HEK293 (cell line): ENCODE measurements at regions not wholly inside any gene's neighbourhood (a gene's known extent, or its start where the extent isn't known, plus 50 kb on each side); places are given as distances from the start of the nearest gene placed in this dataset.

Source experiments
- CTCF ChIA-PET: fragments of 350-600 bp; formaldehyde crosslinking; extraction: SDS; loops from one replicate; lab custom pipeline; 2021; ENCODE audit warnings: antibody characterized with exemption; lab: Yijun Ruan, JAX
- POLR2A ChIA-PET: fragments of 300-600 bp; formaldehyde crosslinking; extraction: SDS; loops from one replicate; lab custom pipeline; 2020; ENCODE audit warnings: antibody characterized with exemption, inconsistent platforms; lab: Yijun Ruan, JAX
- H3K27ac ChIP-seq: fragments of 200-500 bp; sonication (Bioruptor generic); 2 replicates; pipeline ENCODE4 v1.5.1; 2014; ENCODE audit warnings: low read depth, low read length, control low read depth, inconsistent platforms; ENCODE audit errors: extremely low read depth
- H3K36me3 ChIP-seq, 2 experiments: fragments of 200-500 bp in 1 of 2; sonication (Bioruptor generic) in 1 of 2; 1 replicate in 1 of 2; 2 replicates in 1 of 2; pipeline ENCODE4 v1.5.1; 2014 to 2017; ENCODE audit warnings: inconsistent platforms in 2 of 2, low read length in 2 of 2; ENCODE audit not compliant: control insufficient read depth in 2 of 2, insufficient read depth in 1 of 2
- H3K4me1 ChIP-seq: fragments of 200-500 bp; sonication (Bioruptor generic); 2 replicates; pipeline ENCODE4 v1.5.1; 2014; ENCODE audit warnings: mild to moderate bottlenecking, low read length, inconsistent platforms; ENCODE audit not compliant: control insufficient read depth, insufficient read depth
- H3K4me3 ChIP-seq: 2 replicates; pipeline ENCODE4 v1.5.1; 2011; ENCODE audit warnings: low read depth, mild to moderate bottlenecking, control low read depth, low read length, moderate library complexity
- H3K9me3 ChIP-seq: fragments of 200-500 bp; sonication (Bioruptor generic); 2 replicates; pipeline ENCODE4 v1.5.1; 2014; ENCODE audit warnings: low read depth, low read length, inconsistent platforms; ENCODE audit not compliant: control insufficient read depth, insufficient read depth
- BCL11A ChIP-seq: fragments of 450-650 bp; formaldehyde crosslinking; IDR thresholded peaks from 2 replicates; pipeline ENCODE4 v1.5.1; 2016; ENCODE audit warnings: low read depth, missing biosample characterization, missing genetic modification characterization
- KLF8 ChIP-seq: fragments of 450-650 bp; formaldehyde crosslinking; IDR thresholded peaks from 2 replicates; pipeline ENCODE4 v1.5.1; 2016; ENCODE audit warnings: missing biosample characterization, missing genetic modification characterization
- PRDM10 ChIP-seq: fragments of 450-650 bp; formaldehyde crosslinking; IDR thresholded peaks from 2 replicates; pipeline ENCODE4 v1.5.1; 2016; ENCODE audit warnings: missing biosample characterization, missing genetic modification characterization
- REST ChIP-seq: fragments of 450-650 bp; formaldehyde crosslinking; IDR thresholded peaks from 2 replicates; pipeline ENCODE4 v1.5.1; 2016; ENCODE audit warnings: missing biosample characterization, missing genetic modification characterization
- YY2 ChIP-seq: fragments of 450-650 bp; formaldehyde crosslinking; IDR thresholded peaks from 2 replicates; pipeline ENCODE4 v1.5.1; 2016; ENCODE audit warnings: missing biosample characterization, missing genetic modification characterization
- ZBTB1 ChIP-seq: fragments of 450-650 bp; formaldehyde crosslinking; IDR thresholded peaks from 2 replicates; pipeline ENCODE4 v1.5.1; 2016; ENCODE audit warnings: missing biosample characterization, missing genetic modification characterization
- ZBTB48 ChIP-seq: fragments of 450-650 bp; formaldehyde crosslinking; IDR thresholded peaks from 2 replicates; pipeline ENCODE4 v1.5.1; 2016; ENCODE audit warnings: missing biosample characterization, missing genetic modification characterization
- ZBTB6 ChIP-seq: fragments of 450-650 bp; formaldehyde crosslinking; IDR thresholded peaks from 2 replicates; pipeline ENCODE4 v1.5.1; 2017; ENCODE audit warnings: missing biosample characterization, missing genetic modification characterization
- ZFP69B ChIP-seq: fragments of 450-650 bp; formaldehyde crosslinking; IDR thresholded peaks from 2 replicates; pipeline ENCODE4 v1.5.1; 2016; ENCODE audit warnings: missing biosample characterization, missing genetic modification characterization
- ZNF184 ChIP-seq: fragments of 450-650 bp; IDR thresholded peaks from 2 replicates; pipeline ENCODE4 v1.5.1; 2018; ENCODE audit warnings: missing biosample characterization, mild to moderate bottlenecking, missing genetic modification characterization
- ZNF398 ChIP-seq: fragments of 450-650 bp; formaldehyde crosslinking; IDR thresholded peaks from 2 replicates; pipeline ENCODE4 v1.5.1; 2017; ENCODE audit warnings: missing biosample characterization, missing genetic modification characterization
- ZNF404 ChIP-seq: fragments of 450-650 bp; formaldehyde crosslinking; IDR thresholded peaks from 2 replicates; pipeline ENCODE4 v1.5.1; 2017; ENCODE audit warnings: missing biosample characterization, missing genetic modification characterization
- ZNF423 ChIP-seq: fragments of 450-650 bp; formaldehyde crosslinking; IDR thresholded peaks from 2 replicates; pipeline ENCODE4 v1.5.1; 2016; ENCODE audit warnings: missing biosample characterization, missing genetic modification characterization
- ZNF449 ChIP-seq: fragments of 450-650 bp; formaldehyde crosslinking; IDR thresholded peaks from 2 replicates; pipeline ENCODE4 v1.5.1; 2017; ENCODE audit warnings: missing biosample characterization, mild to moderate bottlenecking, missing genetic modification characterization, moderate library complexity
- ZNF510 ChIP-seq: fragments of 450-650 bp; formaldehyde crosslinking; IDR thresholded peaks from 2 replicates; pipeline ENCODE4 v1.5.1; 2018; ENCODE audit warnings: mild to moderate bottlenecking, missing genetic modification characterization, missing biosample characterization; ENCODE audit not compliant: insufficient replicate concordance
- ZNF558 ChIP-seq: fragments of 450-650 bp; formaldehyde crosslinking; IDR thresholded peaks from 2 replicates; pipeline ENCODE4 v1.5.1; 2016; ENCODE audit warnings: missing biosample characterization, missing genetic modification characterization
- ZNF580 ChIP-seq: fragments of 450-650 bp; formaldehyde crosslinking; IDR thresholded peaks from 2 replicates; pipeline ENCODE4 v1.5.1; 2016; ENCODE audit warnings: missing biosample characterization, missing genetic modification characterization
- ZNF670 ChIP-seq: fragments of 450-650 bp; formaldehyde crosslinking; IDR thresholded peaks from 2 replicates; pipeline ENCODE4 v1.5.1; 2016; ENCODE audit warnings: missing biosample characterization, missing genetic modification characterization, low read depth
- ZNF707 ChIP-seq: fragments of 450-650 bp; formaldehyde crosslinking; IDR thresholded peaks from 2 replicates; pipeline ENCODE4 v1.5.1; 2016; ENCODE audit warnings: missing biosample characterization, missing genetic modification characterization
- ZNF785 ChIP-seq: fragments of 450-650 bp; formaldehyde crosslinking; IDR thresholded peaks from 2 replicates; pipeline ENCODE4 v1.5.1; 2016; ENCODE audit warnings: missing biosample characterization, missing genetic modification characterization
- ZSCAN30 ChIP-seq: fragments of 450-650 bp; IDR thresholded peaks from 2 replicates; pipeline ENCODE4 v1.5.1; 2018; ENCODE audit warnings: missing biosample characterization, mild to moderate bottlenecking, missing genetic modification characterization, moderate library complexity

- no peak for TF ChIP-seq ZNF785 (tag by site-specific recombination)
Measured at GRCh38 chr6:141445928-141446628, 686.6 kb upstream of the GJE1 start (continued).

GRCh38 chr6:141443668-141444289 lies 688.9 kb upstream of the GJE1 start:
- ChIA-PET POLR2A (no interaction called here), CTCF (no interaction called here)
- Histone ChIP-seq H3K27ac (no peak overlapping the region), H3K9me3 (no peaks in the 10 kb centered on the region), H3K36me3 (no peaks in the 10 kb centered on the region), H3K4me3 (no peak overlapping the region), H3K4me1 (no peaks in the 10 kb centered on the region)
- TF ChIP-seq ZNF398 (tag by site-specific recombination) (no peak), KLF8 (tag by site-specific recombination) (no peak), ZNF707 (tag by site-specific recombination) (no peak), ZNF510 (tag by site-specific recombination) (no peak), BCL11A (tag by site-specific recombination) (no peak), ZNF184 (tag by site-specific recombination) (no peak), PRDM10 (tag by site-specific recombination) (no peak), ZNF449 (tag by site-specific recombination) (no peak), ZNF558 (no peak), ZNF423 (no peak), ZBTB48 (no peak), ZBTB6 (tag by site-specific recombination) (no peak), ZBTB1 (tag by site-specific recombination) (no peak)

GRCh38 chr6:141443032-141443431 lies 689.7 kb upstream of the GJE1 start:
- CTCF ChIA-PET: no interaction called here
- Histone ChIP-seq H3K9me3 (no peaks in the 10 kb centered on the region), H3K4me3 (no peak overlapping the region), H3K4me1 (no peaks in the 10 kb centered on the region), H3K27ac (no peak overlapping the region), H3K36me3 (no peaks in the 10 kb centered on the region)
- POLR2A ChIA-PET: no interaction called here
- no peak for TF ChIP-seq YY2 (tag by site-specific recombination)
- no peak for TF ChIP-seq ZNF404 (tag by site-specific recombination)
- no peak for TF ChIP-seq ZFP69B (tag by site-specific recombination)
- no peak for TF ChIP-seq ZNF670
- no peak for TF ChIP-seq ZNF580 (tag by site-specific recombination)
- no peak for TF ChIP-seq ZSCAN30
- TF ChIP-seq REST (tag by site-specific recombination): no peak
